Fibroblast of lung (primary cell): ENCODE measurements at regions not wholly inside any gene's neighbourhood (a gene's known extent, or its start where the extent isn't known, plus 50 kb on each side); places are given as distances from the start of the nearest gene placed in this dataset.
A peak's percentile ranks its signal among the peaks of the same experiment; 100 is the strongest.

Source experiments
- DNase-seq, 2 donors: peaks; one replicate each; pipeline versions ENCODE4 v3.0.0 to v3.0.0-alpha.2; 2010; ENCODE audit warnings: low read depth in 2 of 2
- H2AFZ ChIP-seq: 2 replicates; pipeline ENCODE4 v1.5.1; 2012; ENCODE audit warnings: low read length, control low read depth, inconsistent platforms
- H3K27ac ChIP-seq: 2 replicates; pipeline ENCODE4 v1.5.1; 2011; ENCODE audit warnings: low read length, control low read depth; ENCODE audit not compliant: insufficient read depth
- H3K27me3 ChIP-seq: 2 replicates; pipeline ENCODE4 v1.5.1; 2011; ENCODE audit warnings: mild to moderate bottlenecking, low read length; ENCODE audit not compliant: control insufficient read depth, insufficient read depth
- H3K36me3 ChIP-seq: 2 replicates; pipeline ENCODE4 v1.5.1; 2011; ENCODE audit warnings: low read length; ENCODE audit not compliant: control insufficient read depth, insufficient read depth
- H3K4me1 ChIP-seq: 2 replicates; pipeline ENCODE4 v1.5.1; 2011; ENCODE audit warnings: low read length; ENCODE audit not compliant: control insufficient read depth, insufficient read depth; ENCODE audit errors: extremely low read depth
- H3K4me2 ChIP-seq: 2 replicates; pipeline ENCODE4 v1.5.1; 2011; ENCODE audit warnings: low read length, control low read depth; ENCODE audit not compliant: insufficient read depth; ENCODE audit errors: extremely low read depth
- H3K4me3 ChIP-seq, 4 experiments: fragments of 200-600 bp in 1 of 4; sonication (generic) in 1 of 4; replicated peaks in 1 of 4; 2 replicates each; pipeline ENCODE4 v1.5.1; 2011 to 2016; ENCODE audit warnings: low read length in 4 of 4, low read depth in 3 of 4, mild to moderate bottlenecking in 3 of 4, control low read depth in 2 of 4, inconsistent platforms in 1 of 4, mixed read lengths in 1 of 4; ENCODE audit not compliant: insufficient read depth in 1 of 4; ENCODE audit errors: control extremely low read depth in 1 of 4
- H3K79me2 ChIP-seq: 2 replicates; pipeline ENCODE4 v1.5.1; 2012; ENCODE audit warnings: mild to moderate bottlenecking, low read length, inconsistent platforms; ENCODE audit not compliant: control insufficient read depth, insufficient read depth
- H3K9ac ChIP-seq: 2 replicates; pipeline ENCODE4 v1.5.1; 2011; ENCODE audit warnings: mild to moderate bottlenecking, low read length, control low read depth; ENCODE audit not compliant: insufficient read depth
- H3K9me3 ChIP-seq: 2 replicates; pipeline ENCODE4 v1.5.1; 2012; ENCODE audit warnings: low read depth, low read length; ENCODE audit not compliant: control insufficient read depth, insufficient read depth
- H4K20me1 ChIP-seq: 2 replicates; pipeline ENCODE4 v1.5.1; 2011; ENCODE audit warnings: low read length; ENCODE audit not compliant: control insufficient read depth, insufficient read depth; ENCODE audit errors: extremely low read depth
- EZH2 ChIP-seq: IDR thresholded peaks from 2 replicates; pipeline ENCODE4 v1.5.1; 2012; ENCODE audit warnings: low read length, control low read depth, mild to moderate bottlenecking; ENCODE audit errors: missing control alignments
- TF ChIP-seq, protein P1 (sequence below), 2 donors: IDR thresholded peaks in 1 of 2; conservative IDR thresholded peaks in 1 of 2; 1 replicate in 1 of 2; 2 replicates in 1 of 2; pipeline ENCODE4 v1.5.1; 2011 to 2012; ENCODE audit warnings: low read length in 2 of 2, control low read depth in 1 of 2, inconsistent platforms in 1 of 2, low read depth in 1 of 2, mild to moderate bottlenecking in 1 of 2

DNA sequence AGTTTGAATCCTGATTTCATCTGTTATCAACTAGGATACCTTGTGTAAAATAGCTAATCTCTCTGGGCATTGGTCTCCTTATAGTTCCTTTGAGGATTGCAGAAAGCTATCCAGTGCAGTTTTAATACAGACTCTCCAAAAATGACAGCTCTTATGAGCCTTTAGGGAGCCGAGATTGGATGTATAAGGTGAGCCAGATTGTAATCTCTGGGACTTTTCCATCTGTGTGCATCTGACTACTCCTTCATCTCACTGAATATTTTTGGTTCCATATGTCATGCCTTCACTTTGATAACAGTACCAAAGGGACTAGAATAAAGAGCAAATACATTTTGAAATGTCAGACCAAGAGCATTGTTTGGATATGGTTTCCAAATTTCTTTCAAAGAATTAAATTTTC, 367.2 kb downstream of the TMEM232 start:
- H3K27me3 ChIP-seq = no peaks in the 10 kb centered on the region
- TF ChIP-seq, protein P1, sequence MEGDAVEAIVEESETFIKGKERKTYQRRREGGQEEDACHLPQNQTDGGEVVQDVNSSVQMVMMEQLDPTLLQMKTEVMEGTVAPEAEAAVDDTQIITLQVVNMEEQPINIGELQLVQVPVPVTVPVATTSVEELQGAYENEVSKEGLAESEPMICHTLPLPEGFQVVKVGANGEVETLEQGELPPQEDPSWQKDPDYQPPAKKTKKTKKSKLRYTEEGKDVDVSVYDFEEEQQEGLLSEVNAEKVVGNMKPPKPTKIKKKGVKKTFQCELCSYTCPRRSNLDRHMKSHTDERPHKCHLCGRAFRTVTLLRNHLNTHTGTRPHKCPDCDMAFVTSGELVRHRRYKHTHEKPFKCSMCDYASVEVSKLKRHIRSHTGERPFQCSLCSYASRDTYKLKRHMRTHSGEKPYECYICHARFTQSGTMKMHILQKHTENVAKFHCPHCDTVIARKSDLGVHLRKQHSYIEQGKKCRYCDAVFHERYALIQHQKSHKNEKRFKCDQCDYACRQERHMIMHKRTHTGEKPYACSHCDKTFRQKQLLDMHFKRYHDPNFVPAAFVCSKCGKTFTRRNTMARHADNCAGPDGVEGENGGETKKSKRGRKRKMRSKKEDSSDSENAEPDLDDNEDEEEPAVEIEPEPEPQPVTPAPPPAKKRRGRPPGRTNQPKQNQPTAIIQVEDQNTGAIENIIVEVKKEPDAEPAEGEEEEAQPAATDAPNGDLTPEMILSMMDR (conservative IDR thresholded peaks at IDR 0.05 in 1 of 2, IDR thresholded peaks at IDR 0.05 in 1 of 2; ENCODE audit: low read depth in 1 of 2, low read length in 2 of 2) = no peak
- TF ChIP-seq EZH2 = no peak
- no peak overlapping the region for H2AFZ ChIP-seq
- no peak overlapping the region for H3K9ac ChIP-seq
- H3K9me3 ChIP-seq = no peaks in the 10 kb centered on the region
- H3K79me2 ChIP-seq = no peaks in the 10 kb centered on the region
- H3K36me3 ChIP-seq = no peaks in the 10 kb centered on the region
- no peak for DNase-seq
- H3K4me2 ChIP-seq = no peak overlapping the region
- no peak overlapping the region for H3K27ac ChIP-seq
- no peaks in the 10 kb centered on the region for H4K20me1 ChIP-seq
- no peaks in the 10 kb centered on the region for H3K4me1 ChIP-seq
- no peak overlapping the region for H3K4me3 ChIP-seq

DNA sequence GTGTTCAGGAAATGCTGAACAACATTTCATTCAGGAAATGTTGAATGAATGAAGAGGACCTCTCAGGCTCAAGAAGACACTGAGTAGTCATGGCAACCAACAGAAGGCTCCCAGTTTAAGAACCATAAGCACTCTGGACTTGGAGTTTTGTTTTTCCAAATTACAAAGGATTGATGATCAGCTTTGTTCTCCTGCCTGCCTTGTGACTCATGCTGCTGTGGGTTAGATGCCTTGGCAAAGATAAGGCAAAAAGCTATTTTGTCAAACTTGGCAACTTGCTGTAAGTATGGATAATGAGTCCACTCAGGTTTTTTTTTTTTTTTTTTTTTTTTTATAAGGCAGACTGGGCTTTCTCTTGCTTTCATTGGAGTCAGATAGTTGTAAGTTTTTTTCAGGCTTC, 365.0 kb downstream of the TMEM232 start:
- Histone ChIP-seq H3K27me3 (no peaks in the 10 kb centered on the region), H3K27ac (no peak overlapping the region), H3K4me2 (no peak overlapping the region), H3K79me2 (no peaks in the 10 kb centered on the region), H3K9ac (no peak overlapping the region), H2AFZ (no peak overlapping the region), H3K4me1 (no peaks in the 10 kb centered on the region), H3K9me3 (no peaks in the 10 kb centered on the region), H3K36me3 (no peaks in the 10 kb centered on the region), H4K20me1 (no peaks in the 10 kb centered on the region), H3K4me3 (no peak overlapping the region)
- TF ChIP-seq EZH2 = no peak
- TF ChIP-seq, protein P1 (conservative IDR thresholded peaks at IDR 0.05 in 1 of 2, IDR thresholded peaks at IDR 0.05 in 1 of 2; ENCODE audit: low read depth in 1 of 2, low read length in 2 of 2) = no peak
- peak in 1 of 2 donors; percentile 92 for DNase-seq

DNA sequence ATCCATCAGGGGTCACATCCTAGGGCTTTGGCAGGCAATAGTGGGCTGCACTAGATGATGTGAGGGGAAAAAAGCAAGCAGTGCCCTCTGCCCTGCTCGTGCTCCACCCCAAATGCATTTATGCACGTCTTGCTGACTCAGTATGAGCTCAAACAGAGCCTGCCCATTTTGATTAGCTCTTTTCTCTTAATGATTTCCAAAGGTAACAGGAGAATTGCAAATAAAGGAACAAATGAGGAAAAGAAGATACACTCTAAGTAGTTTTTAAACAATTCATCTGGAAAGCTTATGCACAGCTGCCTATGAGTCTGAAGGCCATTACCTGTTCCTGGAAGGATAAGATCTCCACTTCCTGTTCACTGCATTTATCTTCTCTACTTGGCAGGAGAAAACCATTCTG, 364.2 kb downstream of the TMEM232 start:
- Histone ChIP-seq H3K79me2 (no peaks in the 10 kb centered on the region), H3K4me1 (no peaks in the 10 kb centered on the region), H3K4me3 (no peak overlapping the region), H3K27me3 (no peaks in the 10 kb centered on the region), H2AFZ (no peak overlapping the region), H3K4me2 (no peak overlapping the region), H3K9ac (no peak overlapping the region), H3K27ac (no peak overlapping the region), H3K9me3 (no peaks in the 10 kb centered on the region), H3K36me3 (no peaks in the 10 kb centered on the region), H4K20me1 (no peaks in the 10 kb centered on the region)
- TF ChIP-seq, protein P1 (conservative IDR thresholded peaks at IDR 0.05 in 1 of 2, IDR thresholded peaks at IDR 0.05 in 1 of 2; ENCODE audit: low read depth in 1 of 2, low read length in 2 of 2) = no peak
- TF ChIP-seq EZH2 = no peak
- no peak for DNase-seq
